Stimulated activated CD8-positive, alpha-beta memory T cell treated with anti-CD3 and anti-CD28 coated beads, Interleukin-12 subunit alpha, Interleukin-12 subunit beta, amount 100 ng/mL, for 24 hours (primary cell): ENCODE measurements at regions not wholly inside any gene's neighbourhood (a gene's known extent, or its start where the extent isn't known, plus 50 kb on each side); places are given as distances from the start of the nearest gene placed in this dataset.
"Not testable (repeated sequence)": the region's sequence is repeated elsewhere in the genome, so short reads cannot be mapped to it uniquely, and the experiment has no call there.

Source experiments
- DNase-seq: peaks from one replicate; pipeline ENCODE4 v3.0.0-alpha.2; 2020; ENCODE audit errors: extremely low read depth

DNA sequence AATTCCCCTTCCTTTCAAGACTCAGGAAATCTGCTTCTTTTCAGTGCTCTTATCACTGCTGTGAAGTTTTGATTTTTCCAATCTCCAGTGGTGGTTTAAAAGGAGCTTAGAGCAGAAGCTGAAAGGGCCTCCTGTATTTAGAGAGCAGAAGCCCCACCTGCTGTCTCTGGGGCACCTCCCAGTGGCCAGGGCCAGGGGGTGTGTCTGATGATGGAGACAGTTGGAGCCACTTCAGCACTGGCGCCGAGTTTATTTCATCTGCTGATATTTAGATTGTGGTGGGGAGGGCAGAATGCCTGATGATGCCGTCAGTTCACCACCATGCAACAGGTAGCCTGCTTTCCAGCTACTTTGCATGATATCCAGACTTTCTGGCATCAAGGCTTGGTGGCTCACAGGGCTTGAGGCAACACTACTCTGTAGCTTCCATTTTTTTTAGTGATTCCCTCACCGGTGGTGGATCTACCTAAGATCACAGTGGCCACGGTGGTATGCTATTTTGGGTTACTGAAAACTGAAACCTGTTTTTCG, 371.9 kb downstream of the KCNRG start:
- DNase-seq, result no peak

- DNase-seq, result no peak
These were observed 373.2 kb downstream of the KCNRG start for GRCh38 chr13:50388481-50388880.

DNA sequence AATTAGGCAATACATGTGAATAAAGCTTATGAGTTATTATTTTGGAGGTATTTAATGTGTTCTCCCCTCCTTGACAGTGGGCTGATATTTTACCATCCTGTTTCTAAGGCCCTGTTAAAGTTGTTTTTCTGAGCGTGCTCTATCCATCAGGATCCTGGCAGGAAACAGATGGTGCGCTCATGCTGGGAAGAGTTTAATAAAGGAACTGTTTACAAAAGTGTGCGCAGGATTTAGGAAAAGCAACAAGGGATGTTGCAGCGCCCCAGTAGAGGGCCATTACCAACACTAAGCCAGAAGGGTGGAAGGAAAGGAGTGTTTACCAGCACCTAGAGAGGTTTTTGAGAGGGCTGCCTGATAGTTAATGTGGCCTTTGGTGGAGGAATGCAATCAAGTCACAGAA, 374.5 kb downstream of the KCNRG start:
- no peak for DNase-seq

GRCh38 chr13:50390503-50391248, 375.4 kb downstream of the KCNRG start:
- no peak for DNase-seq

- DNase-seq, result no peak
These were observed 377.7 kb downstream of the KCNRG start for GRCh38 chr13:50392977-50393376.

- DNase-seq, result no peak
These were observed 378.4 kb downstream of the KCNRG start for GRCh38 chr13:50393628-50394027.

DNA sequence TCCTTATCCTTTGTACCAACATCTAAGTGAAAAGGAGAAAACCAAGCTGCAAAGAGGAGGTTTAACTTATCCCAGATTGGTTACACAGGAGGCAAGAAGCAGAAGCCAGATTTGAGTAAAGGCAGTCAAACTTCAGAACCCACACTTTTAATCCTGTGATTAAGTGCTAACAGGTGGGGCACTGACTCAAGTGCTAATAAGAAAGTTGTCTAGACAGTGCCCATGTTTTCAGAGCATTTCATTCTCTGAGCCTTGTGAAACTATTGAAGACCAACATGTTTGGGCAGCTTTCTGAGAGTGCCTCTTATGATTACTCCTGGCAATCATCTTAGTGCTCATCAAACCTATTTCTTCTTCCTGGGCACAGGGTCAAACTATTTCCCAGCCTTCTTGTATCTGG, 380.8 kb downstream of the KCNRG start:
- DNase-seq, result no peak

DNA sequence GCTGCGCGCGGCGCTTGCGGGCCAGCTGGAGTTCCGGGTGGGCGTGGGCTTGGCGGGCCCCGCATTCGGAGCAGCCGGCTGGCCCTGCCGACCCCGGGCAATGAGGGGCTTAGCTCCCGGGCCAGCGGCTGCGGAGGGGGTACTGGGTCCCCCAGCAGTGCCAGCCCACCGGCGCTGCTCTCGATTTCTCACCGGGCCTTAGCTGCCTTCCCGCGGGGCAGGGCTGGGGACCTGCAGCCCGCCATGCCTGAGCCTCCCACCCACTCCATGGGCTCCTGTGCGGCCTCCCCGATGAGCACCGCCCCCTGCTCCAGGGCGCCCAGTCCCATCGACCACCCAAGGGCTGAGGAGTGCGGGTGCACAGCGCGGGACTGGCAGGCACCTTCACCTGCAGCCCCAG, 381.4 kb downstream of the KCNRG start:
- DNase-seq, result not testable (repeated sequence)

DNA sequence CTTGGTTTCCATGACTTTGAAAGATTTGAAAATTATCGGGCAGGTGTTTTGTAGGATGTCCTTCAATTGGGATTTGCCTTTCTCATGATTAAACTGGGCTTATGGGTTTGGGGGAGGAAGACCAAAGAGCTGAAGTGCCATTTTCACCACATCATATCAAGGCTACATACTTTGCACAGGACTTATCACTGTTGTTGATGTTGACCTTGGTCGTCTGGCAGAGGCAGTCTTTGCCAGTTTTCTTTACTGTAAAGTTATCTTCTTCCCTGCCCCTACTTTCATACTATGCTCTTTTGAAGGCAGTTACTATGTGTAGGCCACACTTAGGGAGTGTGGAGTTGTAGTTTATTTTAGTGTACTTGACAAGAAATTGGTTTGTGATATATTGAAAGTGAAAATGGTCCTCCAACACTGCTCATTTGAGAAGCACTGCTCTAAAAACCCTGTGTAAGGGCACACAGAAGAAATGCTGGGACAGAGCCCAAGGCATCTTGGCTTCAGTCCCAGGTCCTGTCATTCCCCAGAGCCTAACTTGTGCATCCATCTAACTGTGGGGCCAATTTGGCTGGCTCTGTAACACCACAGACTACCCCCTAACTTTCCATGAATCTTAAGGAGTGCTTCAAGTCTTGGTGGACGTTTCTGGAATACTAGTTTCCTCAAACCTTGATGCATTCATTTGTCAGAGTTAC, 384.9 kb downstream of the KCNRG start:
- no peak for DNase-seq

GRCh38 chr13:50401049-50401505, 385.8 kb downstream of the KCNRG start:
- DNase-seq, result no peak

- no peak for DNase-seq
These were observed 386.6 kb downstream of the KCNRG start for GRCh38 chr13:50401721-50402465.

DNA sequence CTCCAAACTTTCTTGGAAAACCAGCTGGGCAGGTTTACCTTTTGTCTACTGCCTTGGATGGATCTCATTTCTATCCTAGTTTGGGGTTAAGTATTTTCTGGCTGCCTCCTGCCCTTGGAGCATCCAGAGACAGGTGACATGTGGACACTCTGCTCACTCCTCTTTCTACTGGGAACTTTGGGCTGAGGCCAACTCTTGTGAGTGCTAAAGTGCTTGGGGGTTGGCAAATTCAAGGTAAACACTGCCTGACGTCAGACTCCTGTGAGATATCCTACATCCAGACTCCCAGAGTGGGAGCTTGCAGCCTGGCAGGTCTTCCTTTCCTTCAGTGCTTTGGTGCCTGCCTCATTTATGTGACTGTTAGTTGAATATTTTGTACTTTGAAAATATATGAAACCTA, 388.1 kb downstream of the KCNRG start:
- DNase-seq, result no peak

- no peak for DNase-seq
These were observed 388.9 kb downstream of the KCNRG start for GRCh38 chr13:50404116-50404515.

GRCh38 chr13:50404769-50405168, 389.5 kb downstream of the KCNRG start:
- no peak for DNase-seq

- no peak for DNase-seq
These were observed 391.6 kb downstream of the KCNRG start for GRCh38 chr13:50406831-50407230.

- DNase-seq, result no peak
These were observed 392.8 kb downstream of the KCNRG start for GRCh38 chr13:50408068-50408467.

- no peak for DNase-seq
These were observed 394.0 kb downstream of the KCNRG start for GRCh38 chr13:50409220-50409619.

DNA sequence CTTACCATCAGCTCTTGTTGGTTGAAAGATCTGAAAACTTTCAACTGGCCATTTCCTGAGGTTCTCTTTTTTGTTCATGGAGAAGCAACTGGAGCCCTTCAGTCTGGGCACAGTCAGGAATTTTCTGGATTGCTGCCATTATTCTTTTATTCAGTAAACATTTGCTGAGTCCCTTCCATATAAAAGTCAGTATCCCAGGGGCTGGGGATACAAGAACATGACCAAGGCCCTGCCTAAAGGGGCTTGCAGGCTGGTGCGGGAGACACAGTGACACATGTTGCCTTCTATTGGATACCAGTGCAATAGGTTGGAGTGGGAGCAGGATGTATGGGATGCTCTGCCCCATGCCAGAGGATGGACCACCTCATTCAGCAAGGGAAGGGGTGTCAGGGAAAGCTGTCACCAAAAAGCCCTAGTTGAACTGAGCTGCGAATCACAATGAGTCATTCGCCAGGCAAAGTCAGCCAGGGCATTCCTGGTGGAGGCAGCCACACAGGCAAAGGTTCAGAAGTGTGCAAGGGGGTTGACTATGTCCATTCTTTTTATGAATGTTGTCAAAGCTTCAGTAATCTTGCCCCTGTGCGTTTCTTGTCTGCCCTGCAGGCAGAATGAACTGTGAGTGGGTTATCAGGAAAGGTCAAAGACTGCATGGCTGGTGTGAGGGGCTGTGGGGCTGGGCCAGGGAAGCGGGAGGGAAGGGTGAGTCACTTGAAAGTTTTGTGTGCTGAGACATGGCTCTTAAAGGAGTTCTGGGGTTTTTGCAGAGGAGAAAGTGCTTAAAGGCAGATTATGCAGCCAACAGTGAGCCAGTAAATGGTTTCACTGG, 395.9 kb downstream of the KCNRG start:
- DNase-seq, result no peak

- DNase-seq, result no peak
These were observed 396.9 kb downstream of the KCNRG start for GRCh38 chr13:50412046-50412617.

DNA sequence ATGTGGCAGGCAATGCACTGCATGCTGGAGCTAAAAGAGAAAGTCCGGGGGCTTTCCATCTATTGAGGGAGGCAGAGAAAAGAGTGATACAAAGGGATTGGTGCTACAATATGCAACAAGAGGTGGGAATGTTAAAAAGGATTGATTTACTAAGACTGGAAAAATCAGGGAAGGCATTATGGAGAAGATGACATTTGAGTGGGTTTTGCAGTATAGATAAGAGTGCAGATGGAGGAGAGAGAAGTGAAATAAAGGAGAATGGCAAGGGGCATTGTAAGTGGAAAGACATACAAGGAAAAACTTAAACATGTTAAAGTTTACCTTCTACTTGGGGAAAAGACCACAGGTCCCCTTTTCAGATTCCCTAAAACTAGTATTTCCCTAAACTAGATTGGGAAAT, 399.4 kb downstream of the KCNRG start:
- DNase-seq, result no peak

- no peak for DNase-seq
These were observed 400.2 kb downstream of the KCNRG start for GRCh38 chr13:50415428-50415827.
